ENCODE measurements at regions not wholly inside any gene's neighbourhood (a gene's known extent, or its start where the extent isn't known, plus 50 kb on each side); places are given as distances from the start of the nearest gene placed in this dataset.
"Not testable (repeated sequence)": the region's sequence is repeated elsewhere in the genome, so short reads cannot be mapped to it uniquely, and the experiment has no call there.

GRCh38 chr5:4028384-4028783, 432.8 kb downstream of the IRX1 start:
- intact Hi-C loops (cut with DNase I, micrococcal nuclease), result no loop called here
- POLR2A ChIA-PET, result no interaction called here
- Mint-ChIP-seq H3K27me3 (no peaks in the 10 kb centered on the region), H3K4me1 (no peaks in the 10 kb centered on the region), H3K9me3 (ENCODE audit: low read depth) (peaks cover 2% of the 10 kb centered on the region), H3K4me3 (no peak overlapping the region), H3K36me3 (ENCODE audit: low read depth) (no peaks in the 10 kb centered on the region), H3K27ac (no peak overlapping the region)
- ATAC-seq, result no peak
- CTCF ChIA-PET, result no interaction called here
- DNase-seq, result no peak

- H3K4me3 Mint-ChIP-seq; POLR2A ChIA-PET; DNase-seq; H3K4me1 Mint-ChIP-seq; H3K27ac Mint-ChIP-seq; CTCF ChIA-PET; H3K9me3 Mint-ChIP-seq (ENCODE audit: low read depth); H3K27me3 Mint-ChIP-seq; intact Hi-C loops (cut with DNase I, micrococcal nuclease); ATAC-seq; H3K36me3 Mint-ChIP-seq (ENCODE audit: low read depth): not testable (repeated sequence)
Observed at GRCh38 chr5:4033546-4033945, 437.9 kb downstream of the IRX1 start.

GRCh38 chr5:4036861-4037260, 441.2 kb downstream of the IRX1 start:
- H3K27me3 Mint-ChIP-seq, result no peaks in the 10 kb centered on the region
- H3K36me3 Mint-ChIP-seq (ENCODE audit: low read depth), result no peaks in the 10 kb centered on the region
- H3K27ac Mint-ChIP-seq, result no peak overlapping the region
- intact Hi-C loops (cut with DNase I, micrococcal nuclease), result no loop called here
- peaks cover 6% of the 10 kb centered on the region for H3K9me3 Mint-ChIP-seq (ENCODE audit: low read depth)
- no peak for DNase-seq
- H3K4me1 Mint-ChIP-seq, result peaks cover 3% of the 10 kb centered on the region
- POLR2A ChIA-PET, result no interaction called here
- CTCF ChIA-PET, result no interaction called here
- no peak overlapping the region for H3K4me3 Mint-ChIP-seq
- ATAC-seq, result no peak

GRCh38 chr5:4038994-4039393, 443.4 kb downstream of the IRX1 start:
- H3K4me1 Mint-ChIP-seq, result peaks cover 11% of the 10 kb centered on the region
- no peak overlapping the region for H3K27ac Mint-ChIP-seq
- H3K27me3 Mint-ChIP-seq, result no peaks in the 10 kb centered on the region

GRCh38 chr5:4042311-4042710, 446.7 kb downstream of the IRX1 start:
- peaks cover 6% of the 10 kb centered on the region for H3K9me3 Mint-ChIP-seq (ENCODE audit: low read depth)
- peaks cover 8% of the 10 kb centered on the region for H3K4me1 Mint-ChIP-seq
- no peak overlapping the region for H3K4me3 Mint-ChIP-seq
- no peaks in the 10 kb centered on the region for H3K27me3 Mint-ChIP-seq
- intact Hi-C loops (cut with DNase I, micrococcal nuclease), result no loop called here
- peak; percentile 19 for DNase-seq
- ChIA-PET POLR2A (no interaction called here), CTCF (no interaction called here)
- no peaks in the 10 kb centered on the region for H3K36me3 Mint-ChIP-seq (ENCODE audit: low read depth)
- ATAC-seq, result peak; percentile 61
- H3K27ac Mint-ChIP-seq, result peak overlapping the region; percentile 55

More at GRCh38 chr5:4038994-4039393, 443.4 kb downstream of the IRX1 start:
- ChIA-PET POLR2A (no interaction called here), CTCF (interaction anchor here (0.6 kb wide), 2 partner anchors 41 to 507 kb away, joined by 3 read pairs; no protein-coding TSS in a partner anchor)
- no peak for ATAC-seq
- no peak overlapping the region for H3K4me3 Mint-ChIP-seq
- H3K9me3 Mint-ChIP-seq (ENCODE audit: low read depth), result peaks cover 6% of the 10 kb centered on the region
- no peaks in the 10 kb centered on the region for H3K36me3 Mint-ChIP-seq (ENCODE audit: low read depth)
- no peak for DNase-seq
- intact Hi-C loops (cut with DNase I, micrococcal nuclease), result no loop called here

- peaks cover 6% of the 10 kb centered on the region for H3K9me3 Mint-ChIP-seq (ENCODE audit: low read depth)
- POLR2A ChIA-PET, result no interaction called here
- ATAC-seq, result no peak
Observed at GRCh38 chr5:4043135-4043534, 447.5 kb downstream of the IRX1 start.

GRCh38 chr5:4044881-4045280, 449.2 kb downstream of the IRX1 start:
- CTCF ChIA-PET, result interaction anchor here (0.9 kb wide), 1 partner anchor 32 kb away, joined by 3 read pairs; no protein-coding TSS in a partner anchor

More at GRCh38 chr5:4043135-4043534, 447.5 kb downstream of the IRX1 start:
- no peaks in the 10 kb centered on the region for H3K27me3 Mint-ChIP-seq
- CTCF ChIA-PET, result no interaction called here
- no peak for DNase-seq
- H3K27ac Mint-ChIP-seq, result no peak overlapping the region
- H3K4me1 Mint-ChIP-seq, result peaks cover 8% of the 10 kb centered on the region
- no peak overlapping the region for H3K4me3 Mint-ChIP-seq
- no peaks in the 10 kb centered on the region for H3K36me3 Mint-ChIP-seq (ENCODE audit: low read depth)
- intact Hi-C loops (cut with DNase I, micrococcal nuclease), result no loop called here

GRCh38 chr5:4048398-4048797, 452.8 kb downstream of the IRX1 start:
- no peaks in the 10 kb centered on the region for H3K9me3 Mint-ChIP-seq (ENCODE audit: low read depth)
- ChIA-PET CTCF (no interaction called here), POLR2A (no interaction called here)
- H3K4me3 Mint-ChIP-seq, result no peak overlapping the region
- intact Hi-C loops (cut with DNase I, micrococcal nuclease), result no loop called here
- no peaks in the 10 kb centered on the region for H3K27me3 Mint-ChIP-seq
- H3K36me3 Mint-ChIP-seq (ENCODE audit: low read depth), result no peaks in the 10 kb centered on the region
- ATAC-seq, result no peak
- no peak overlapping the region for H3K27ac Mint-ChIP-seq
- no peak for DNase-seq
- H3K4me1 Mint-ChIP-seq, result no peaks in the 10 kb centered on the region

More at GRCh38 chr5:4044881-4045280, 449.2 kb downstream of the IRX1 start:
- POLR2A ChIA-PET, result no interaction called here
- H3K36me3 Mint-ChIP-seq (ENCODE audit: low read depth), result no peaks in the 10 kb centered on the region
- H3K4me1 Mint-ChIP-seq, result peaks cover 8% of the 10 kb centered on the region
- H3K27me3 Mint-ChIP-seq, result no peaks in the 10 kb centered on the region
- peaks cover 5% of the 10 kb centered on the region for H3K9me3 Mint-ChIP-seq (ENCODE audit: low read depth)
- H3K4me3 Mint-ChIP-seq, result no peak overlapping the region
- intact Hi-C loops (cut with DNase I, micrococcal nuclease), result no loop called here
- DNase-seq (no peak), ATAC-seq (no peak)
- no peak overlapping the region for H3K27ac Mint-ChIP-seq

GRCh38 chr5:4050203-4050602, 454.6 kb downstream of the IRX1 start:
- DNase-seq, result no peak
- Mint-ChIP-seq H3K4me1 (no peaks in the 10 kb centered on the region), H3K36me3 (ENCODE audit: low read depth) (no peaks in the 10 kb centered on the region), H3K27me3 (no peaks in the 10 kb centered on the region), H3K4me3 (no peak overlapping the region), H3K9me3 (ENCODE audit: low read depth) (no peaks in the 10 kb centered on the region), H3K27ac (no peak overlapping the region)
- ChIA-PET CTCF (no interaction called here), POLR2A (no interaction called here)
- no peak for ATAC-seq
- intact Hi-C loops (cut with DNase I, micrococcal nuclease), result no loop called here

- intact Hi-C loops (cut with DNase I, micrococcal nuclease), result no loop called here
- Mint-ChIP-seq H3K4me3 (no peak overlapping the region), H3K36me3 (ENCODE audit: low read depth) (no peaks in the 10 kb centered on the region), H3K4me1 (no peaks in the 10 kb centered on the region), H3K9me3 (ENCODE audit: low read depth) (no peaks in the 10 kb centered on the region), H3K27me3 (no peaks in the 10 kb centered on the region), H3K27ac (no peak overlapping the region)
- ATAC-seq (no peak), DNase-seq (no peak)
- ChIA-PET POLR2A (no interaction called here), CTCF (interaction anchor here (0.8 kb wide), 1 partner anchor 1800 kb away, joined by 3 read pairs; no protein-coding TSS in a partner anchor)
Observed at GRCh38 chr5:4053136-4053535, 457.5 kb downstream of the IRX1 start.

GRCh38 chr5:4054092-4054491, 458.5 kb downstream of the IRX1 start:
- POLR2A ChIA-PET, result no interaction called here
- Mint-ChIP-seq H3K4me3 (no peak overlapping the region), H3K4me1 (no peaks in the 10 kb centered on the region), H3K36me3 (ENCODE audit: low read depth) (no peaks in the 10 kb centered on the region), H3K27ac (no peak overlapping the region), H3K27me3 (no peaks in the 10 kb centered on the region), H3K9me3 (ENCODE audit: low read depth) (no peaks in the 10 kb centered on the region)
- no peak for DNase-seq
- ATAC-seq, result no peak
- intact Hi-C loops (cut with DNase I, micrococcal nuclease), result no loop called here
- CTCF ChIA-PET, result no interaction called here

- POLR2A ChIA-PET, result no interaction called here
- DNase-seq, result no peak
- no peaks in the 10 kb centered on the region for H3K4me1 Mint-ChIP-seq
Observed at GRCh38 chr5:4058899-4059298, 463.3 kb downstream of the IRX1 start.

More at GRCh38 chr5:4058899-4059298, 463.3 kb downstream of the IRX1 start:
- no peak overlapping the region for H3K27ac Mint-ChIP-seq
- no peaks in the 10 kb centered on the region for H3K27me3 Mint-ChIP-seq
- intact Hi-C loops (cut with DNase I, micrococcal nuclease), result no loop called here
- CTCF ChIA-PET, result no interaction called here
- H3K36me3 Mint-ChIP-seq (ENCODE audit: low read depth), result no peaks in the 10 kb centered on the region
- ATAC-seq, result no peak
- H3K9me3 Mint-ChIP-seq (ENCODE audit: low read depth), result no peaks in the 10 kb centered on the region
- H3K4me3 Mint-ChIP-seq, result no peak overlapping the region

Data from activated CD4-positive, alpha-beta T cell treated with anti-CD3 and anti-CD28 coated beads for 36 hours (primary cell).